ENCODE measurements at regions not wholly inside any gene's neighbourhood (a gene's known extent, or its start where the extent isn't known, plus 50 kb on each side); places are given as distances from the start of the nearest gene placed in this dataset.

- no peak for TF ChIP-seq ESRRG (CRISPR knock-in tag; IDR thresholded peaks at IDR 0.05)
- no peak for TF ChIP-seq POU6F1 (CRISPR knock-in tag; IDR thresholded peaks at IDR 0.05; ENCODE audit: borderline replicate concordance, low read depth)
- TF ChIP-seq CREB5 (CRISPR knock-in tag; IDR thresholded peaks at IDR 0.05; ENCODE audit: low read depth) = no peak
- TF ChIP-seq PATZ1 (CRISPR knock-in tag; IDR thresholded peaks at IDR 0.05; ENCODE audit: borderline replicate concordance) = no peak
- TF ChIP-seq ZNF8 (CRISPR knock-in tag; IDR thresholded peaks at IDR 0.05) = no peak
- no peak for TF ChIP-seq TOX (CRISPR knock-in tag; IDR thresholded peaks at IDR 0.05; ENCODE audit: borderline replicate concordance)
- no peak for TF ChIP-seq ZFP3 (CRISPR knock-in tag; IDR thresholded peaks at IDR 0.05)
- TF ChIP-seq PPARA (CRISPR knock-in tag; IDR thresholded peaks at IDR 0.05; ENCODE audit: borderline replicate concordance) = no peak
- no peak for TF ChIP-seq CSRNP3 (CRISPR knock-in tag; IDR thresholded peaks at IDR 0.05)
- TF ChIP-seq TCF4 (CRISPR knock-in tag; IDR thresholded peaks at IDR 0.05; ENCODE audit: borderline replicate concordance) = no peak
- TF ChIP-seq ZNF565 (CRISPR knock-in tag; conservative IDR thresholded peaks at IDR 0.05; ENCODE audit: low read depth) = no peak
- no peak for ATAC-seq
These were observed 217.2 kb upstream of the CADM1 start for GRCh38 chr11:115721296-115721995.

- TF ChIP-seq ISL1 (CRISPR knock-in tag; IDR thresholded peaks at IDR 0.05) (no peak), CSRNP3 (CRISPR knock-in tag; IDR thresholded peaks at IDR 0.05) (no peak)
- no peak for ATAC-seq
These were observed 216.5 kb upstream of the CADM1 start for GRCh38 chr11:115720602-115721245.

- no peak for ATAC-seq
- TF ChIP-seq GLIS3 (CRISPR knock-in tag; IDR thresholded peaks at IDR 0.05) (no peak), ZC3H10 (CRISPR knock-in tag; IDR thresholded peaks at IDR 0.05) (no peak), CSRNP3 (CRISPR knock-in tag; IDR thresholded peaks at IDR 0.05) (no peak), TOX (CRISPR knock-in tag; IDR thresholded peaks at IDR 0.05; ENCODE audit: borderline replicate concordance) (no peak), POU6F1 (CRISPR knock-in tag; IDR thresholded peaks at IDR 0.05; ENCODE audit: borderline replicate concordance, low read depth) (no peak), ARNTL (CRISPR knock-in tag; IDR thresholded peaks at IDR 0.05; ENCODE audit: borderline replicate concordance, low read depth) (no peak), TSHZ2 (CRISPR knock-in tag; IDR thresholded peaks at IDR 0.05) (no peak), PATZ1 (CRISPR knock-in tag; IDR thresholded peaks at IDR 0.05; ENCODE audit: borderline replicate concordance) (no peak), ZFP30 (CRISPR knock-in tag; IDR thresholded peaks at IDR 0.05) (no peak), CSDC2 (CRISPR knock-in tag; IDR thresholded peaks at IDR 0.05) (no peak), ZNF8 (CRISPR knock-in tag; IDR thresholded peaks at IDR 0.05) (no peak), ZNF565 (CRISPR knock-in tag; conservative IDR thresholded peaks at IDR 0.05; ENCODE audit: low read depth) (no peak), ISL1 (CRISPR knock-in tag; IDR thresholded peaks at IDR 0.05) (no peak), BACH2 (CRISPR knock-in tag; IDR thresholded peaks at IDR 0.05; ENCODE audit: borderline replicate concordance) (no peak)
These were observed 214.7 kb upstream of the CADM1 start for GRCh38 chr11:115718945-115719344.
